Heart left ventricle (tissue), 13 donors: ENCODE measurements at regions not wholly inside any gene's neighbourhood (a gene's known extent, or its start where the extent isn't known, plus 50 kb on each side); places are given as distances from the start of the nearest gene placed in this dataset.
"Not testable (repeated sequence)": the region's sequence is repeated elsewhere in the genome, so short reads cannot be mapped to it uniquely, and the experiment has no call there.

Experiments used
- CTCF ChIP-seq, 12 donors: fragments of 200-600 bp; sonication (generic) in 4 of 12; IDR thresholded peaks; one replicate each; pipeline versions ENCODE4 v1.5.0 to v1.8.0; 2018 to 2022; ENCODE audit warnings: antibody characterized with exemption in 12 of 12, mild to moderate bottlenecking in 5 of 12
- POLR2A ChIP-seq, 2 donors: fragments of 450-650 bp; IDR thresholded peaks; one replicate each; pipeline ENCODE4 v1.6.1; 2017; ENCODE audit warnings: antibody characterized with exemption in 2 of 2, mild to moderate bottlenecking in 2 of 2, moderate library complexity in 2 of 2
- donor health status: ischemic (EF 13 %, LVEDD 7.1; RV severe dilation, severe dysfunction).
- donor health status: DM: no; HTN: yes; CAD: no.
- donor health status: DM: no; HTN: no; CAD: no.
- donor health status: ischemic (EF 25% LVEDD 6.9; RV normal size, moderate dysfunction).
- donor health status: ischemic (EF 25% LVEDD 5.7; RV mildly dilated, moderate dysfunction).
- donor health status: ischemic (EF 35%, LVEDD 5.7; RV mildly dilated, moderate dysfunction).
- donor health status: nonischemic (EF 11% LVEDD 7.7; RV severe dilation, severe dysfunction).
- donor health status: DM: yes; HTN: yes; CAD: no.
- donor health status: PGD.
- donor health status: ischemic (EF 29% LVEDD 5.4; RV normal size, mild dysfunction).
- donor health status: nonischemic (EF 23%, LVEDD 6.1; RV moderate dilation, normal function).

GRCh38 chr22:11060797-11061196, 4467.2 kb upstream of the OR11H1 start:
- TF ChIP-seq CTCF, POLR2A (IDR thresholded peaks at IDR 0.05): not testable (repeated sequence)
